NCI-H2107 (cell line): ENCODE measurements at regions not wholly inside any gene's neighbourhood (a gene's known extent, or its start where the extent isn't known, plus 50 kb on each side); places are given as distances from the start of the nearest gene placed in this dataset.

Experiments used
- DNase-seq: peaks from one replicate; lab custom pipeline; 2025; lab: John Stamatoyannopoulos, UW

DNA sequence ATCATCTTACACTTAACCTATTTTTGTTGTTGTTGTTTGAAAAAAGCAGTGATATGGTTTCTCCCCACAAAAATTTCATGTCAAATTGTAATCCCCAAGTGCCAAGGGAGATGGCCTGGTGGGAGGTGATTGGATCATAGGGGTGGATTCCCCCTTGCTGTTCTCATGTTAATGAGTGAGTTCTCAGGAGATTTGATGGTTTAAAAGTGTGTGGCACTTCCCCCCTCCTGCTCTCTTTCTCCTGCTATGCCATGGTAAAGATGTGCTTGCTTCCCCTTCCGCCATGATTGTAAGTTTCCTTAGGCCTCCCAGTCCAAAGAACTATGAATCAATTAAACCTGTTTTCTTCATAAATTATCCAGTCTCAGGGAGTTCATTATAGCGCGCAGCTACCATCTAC is 1362.7 kb upstream of the FAM98A start:
- DNase-seq: no peak

DNA sequence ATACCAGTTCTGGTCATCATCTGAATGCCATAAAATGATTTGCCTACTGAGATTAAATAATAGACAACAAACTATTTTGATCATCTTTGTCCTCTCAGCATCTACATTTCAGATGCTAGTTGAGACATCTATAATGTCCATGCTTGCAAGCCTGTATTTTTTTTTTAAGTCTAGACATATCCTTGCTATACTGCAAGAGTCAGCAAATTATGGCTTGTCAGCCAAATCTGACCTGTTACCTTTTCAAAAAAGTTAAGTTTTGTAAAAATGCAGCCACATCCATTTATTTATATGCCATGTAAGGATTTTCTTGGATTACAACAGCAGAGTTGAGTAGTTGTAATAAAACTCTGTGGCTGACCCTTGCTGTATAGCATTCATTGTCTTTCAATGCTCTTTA is 1355.7 kb upstream of the FAM98A start:
- DNase-seq: no peak

DNA sequence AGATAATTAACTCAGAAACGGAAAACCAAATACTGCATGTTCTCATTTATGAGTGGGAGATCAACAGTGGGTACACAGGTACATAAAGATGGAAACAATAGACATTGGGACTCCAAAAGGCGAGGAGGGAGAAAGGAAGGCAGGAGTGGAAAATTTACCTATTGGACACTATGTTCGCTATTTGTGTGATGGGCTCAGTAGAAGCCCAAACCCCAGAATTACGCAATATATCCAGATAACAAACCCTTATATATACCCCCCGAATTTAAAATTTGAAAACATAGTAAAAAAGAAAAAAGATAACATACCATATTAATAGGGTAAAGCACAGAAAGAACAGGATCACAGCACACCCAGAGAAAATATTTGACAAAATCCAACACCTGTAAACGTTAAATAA is 1351.7 kb upstream of the FAM98A start:
- no peak for DNase-seq

DNA sequence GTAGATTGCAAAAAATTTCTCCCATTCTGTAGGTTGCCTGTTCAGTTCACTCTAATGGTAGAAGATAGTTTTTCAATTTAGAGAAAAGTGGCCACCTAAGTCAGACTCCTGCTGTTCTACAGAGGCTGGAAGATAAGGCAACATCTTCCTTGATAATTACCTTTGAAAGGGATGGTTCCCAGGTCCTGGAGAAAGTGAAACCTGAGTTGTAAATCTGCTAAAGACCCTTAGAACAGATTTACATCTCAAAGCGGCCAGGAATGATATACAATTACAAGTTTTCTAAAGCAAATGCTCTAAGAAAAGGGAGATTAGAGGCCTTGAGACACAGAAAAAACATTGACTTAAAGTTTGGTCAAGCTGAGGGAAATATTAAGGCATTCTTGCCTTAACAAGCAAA is 1350.2 kb upstream of the FAM98A start:
- DNase-seq: no peak

DNA sequence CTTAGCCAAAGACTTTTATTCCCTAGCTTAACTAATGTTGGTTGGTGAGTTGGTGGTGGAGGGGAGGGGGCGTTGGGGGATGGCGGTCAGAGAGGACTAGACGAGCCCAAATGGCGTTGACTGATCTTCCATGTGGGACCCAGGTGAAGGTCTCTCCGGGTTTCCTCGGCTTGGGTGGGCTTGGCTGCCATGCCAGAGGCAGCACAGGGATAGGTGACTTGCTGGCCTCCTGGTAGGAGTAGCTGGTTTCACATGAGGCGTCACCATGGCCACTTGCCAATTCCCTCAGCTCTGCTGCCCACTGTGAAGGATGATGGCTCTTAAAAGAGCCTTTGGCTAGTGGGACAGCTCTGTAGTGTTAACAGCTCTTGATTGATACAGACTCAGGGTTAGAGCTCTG is 1337.0 kb upstream of the FAM98A start:
- DNase-seq: no peak

DNA sequence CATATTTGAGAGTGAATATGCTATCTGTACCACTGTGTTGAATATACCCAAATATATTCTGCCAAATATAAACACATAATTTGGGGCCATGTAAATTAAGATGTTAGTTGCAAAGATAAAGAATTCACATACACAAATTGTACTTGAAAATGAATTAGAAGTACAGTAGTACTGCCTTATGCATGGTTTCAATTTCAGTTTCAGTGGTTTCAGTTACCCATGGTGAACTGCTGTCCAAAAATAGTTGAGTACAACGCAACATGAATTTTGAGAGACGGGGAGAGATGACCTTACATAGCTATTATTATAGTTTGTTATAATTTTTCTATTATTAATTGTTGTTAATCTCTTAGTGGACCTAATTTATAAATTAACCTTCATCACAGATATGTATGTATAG is 1313.0 kb upstream of the FAM98A start:
- no peak for DNase-seq

DNA sequence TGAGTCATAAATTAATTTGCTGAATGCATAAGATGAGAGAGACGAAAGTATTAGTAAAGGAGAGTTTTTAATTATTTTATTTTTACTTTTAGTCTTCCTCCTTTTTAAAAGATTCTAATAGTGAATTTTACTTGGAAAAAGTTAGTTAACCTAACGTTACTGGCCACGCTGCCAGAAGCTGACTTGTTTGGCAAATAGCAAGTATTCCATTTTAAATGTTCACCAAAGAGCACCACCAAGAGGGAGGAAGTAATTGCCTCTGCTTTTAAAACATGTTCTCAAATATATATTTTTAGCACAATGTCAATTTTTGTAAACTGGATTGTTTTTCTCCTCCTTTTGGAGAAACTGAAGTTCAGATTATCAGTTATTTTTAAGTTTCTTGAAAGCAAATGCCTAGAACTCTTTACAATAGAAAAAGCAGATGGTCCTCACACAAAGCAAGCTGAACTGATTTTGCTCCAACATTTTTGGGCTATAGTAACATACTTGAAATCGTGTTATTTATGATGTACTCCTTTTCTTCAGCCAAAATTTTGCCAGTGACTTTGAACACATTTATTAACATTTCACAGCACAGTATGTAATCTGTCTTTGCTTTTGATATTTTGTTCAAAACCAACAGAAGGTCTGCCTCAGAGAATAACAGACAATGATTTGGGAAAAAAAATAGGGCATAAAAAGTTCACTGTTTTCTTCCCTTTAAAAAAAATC is 1311.0 kb upstream of the FAM98A start:
- DNase-seq: no peak

DNA sequence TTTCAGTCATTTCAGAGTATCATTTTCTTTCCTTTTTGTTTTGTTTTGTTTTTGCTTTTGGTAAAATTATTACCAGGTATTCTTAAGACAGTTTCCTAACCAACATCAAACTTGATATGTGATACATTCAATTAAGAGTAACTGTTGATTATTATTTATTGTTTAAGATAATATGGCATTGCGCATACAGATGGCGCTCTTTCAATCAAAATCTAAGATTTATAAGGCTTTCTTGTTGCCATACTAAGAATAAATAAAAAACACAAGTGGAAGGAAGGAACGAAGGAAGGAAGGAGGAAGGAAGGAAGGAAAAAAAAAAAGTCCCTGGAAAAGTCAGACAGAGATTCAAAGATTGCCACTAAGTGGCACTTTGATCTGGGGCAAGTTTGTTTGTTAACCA is 1308.7 kb upstream of the FAM98A start:
- DNase-seq: no peak

DNA sequence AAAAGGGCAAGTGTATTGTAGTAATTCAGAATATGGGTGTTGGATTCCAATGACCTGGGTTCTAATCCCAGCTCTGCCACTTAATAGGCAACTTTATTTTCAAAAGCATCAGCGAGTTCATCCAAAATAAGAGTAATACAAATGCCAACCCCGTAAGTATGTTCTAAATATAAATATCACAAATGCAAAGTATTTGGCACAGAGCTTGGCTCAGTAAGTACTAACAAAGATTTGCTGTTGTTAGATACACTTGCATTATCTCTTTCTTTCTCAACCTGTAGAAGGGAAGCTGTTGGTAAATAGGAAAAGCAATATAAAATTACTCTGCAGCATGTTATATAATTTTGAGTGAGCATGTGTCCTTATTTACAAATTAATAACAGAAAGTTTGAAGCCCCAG is 1302.6 kb upstream of the FAM98A start:
- no peak for DNase-seq

DNA sequence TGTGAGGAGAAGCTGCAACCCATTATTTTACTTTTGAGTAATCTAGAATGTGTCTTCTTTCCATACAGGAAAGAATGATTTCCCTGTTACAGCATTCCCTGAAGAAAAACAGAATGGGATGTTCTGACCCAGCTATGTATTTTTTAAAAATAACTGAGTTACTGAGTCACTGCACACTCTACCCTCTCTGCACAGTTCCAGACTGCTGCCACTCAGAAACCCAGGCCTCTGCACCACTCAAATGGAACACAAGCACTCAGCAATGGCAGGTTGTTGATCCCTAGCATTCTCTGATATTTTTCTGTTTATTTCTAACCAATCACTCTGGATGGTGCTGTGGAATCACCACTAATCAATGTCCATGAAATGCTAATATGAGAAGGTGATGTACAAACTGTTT is 1300.0 kb upstream of the FAM98A start:
- no peak for DNase-seq

DNA sequence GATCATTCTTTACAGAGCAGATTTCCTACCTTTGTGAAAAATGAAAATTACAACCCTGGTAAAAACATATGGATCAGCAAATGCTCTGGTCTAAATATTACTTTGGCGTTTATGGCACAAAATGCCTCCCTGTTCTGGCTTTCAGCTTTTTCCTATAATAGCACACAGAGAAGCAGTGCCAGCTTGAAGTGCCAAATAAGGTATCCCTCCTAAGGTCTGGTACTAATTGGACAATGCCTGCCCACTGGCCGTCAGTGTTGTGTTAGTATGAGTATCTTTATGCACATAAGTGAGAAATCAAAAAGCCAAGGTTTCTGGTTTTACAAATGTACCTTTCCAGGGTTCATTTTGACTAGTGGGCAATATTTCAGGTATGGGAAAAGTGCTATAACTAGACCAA is 1293.7 kb upstream of the FAM98A start:
- no peak for DNase-seq

DNA sequence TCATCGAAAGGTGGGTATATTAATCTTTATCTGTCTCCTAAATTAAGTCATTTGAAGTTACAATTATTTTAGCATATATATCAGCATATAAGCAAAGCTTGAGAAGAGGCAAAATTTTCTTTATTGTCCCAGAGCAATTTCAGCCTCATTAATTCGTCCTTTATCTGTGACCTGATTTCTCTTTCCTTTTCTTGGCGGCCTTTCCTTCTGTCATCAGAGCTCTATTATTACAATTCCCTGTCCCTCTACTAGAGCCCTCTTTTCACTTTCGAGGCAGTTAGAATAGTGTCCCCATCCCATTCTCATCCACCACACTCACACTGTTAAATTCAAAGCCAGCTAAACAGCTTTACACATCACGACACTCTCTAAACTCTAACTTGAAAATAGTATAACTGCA is 1293.2 kb upstream of the FAM98A start:
- no peak for DNase-seq

DNA sequence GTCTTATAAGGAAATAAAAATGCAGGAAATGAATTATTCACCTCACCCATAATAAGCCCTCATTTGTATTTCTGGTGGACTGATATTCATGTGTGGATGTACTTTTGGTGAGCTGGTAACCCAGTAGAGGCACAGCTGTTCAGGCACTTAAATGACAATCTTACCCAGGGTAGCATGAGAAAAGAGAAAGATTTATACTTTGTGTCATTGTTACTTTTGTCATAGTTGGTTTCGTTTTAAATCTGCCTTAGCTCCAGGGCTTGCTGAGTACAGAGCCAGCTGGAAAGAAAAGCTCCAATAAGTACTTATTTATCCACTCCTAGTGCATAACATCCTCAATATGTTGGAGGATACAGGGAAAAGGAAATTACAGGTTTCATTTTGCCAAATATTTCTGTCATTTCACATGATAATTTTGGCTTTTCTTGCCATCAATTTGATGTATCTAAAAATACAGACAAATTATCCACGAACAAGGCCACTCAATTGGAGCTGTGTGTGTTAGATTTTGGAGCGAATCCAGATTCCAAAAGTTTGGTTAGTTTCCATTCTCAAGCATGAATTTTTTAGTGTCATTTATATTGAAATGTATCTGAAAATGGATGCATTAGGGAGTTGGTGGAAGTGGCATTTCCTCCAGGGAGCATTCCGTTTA is 1276.1 kb upstream of the FAM98A start:
- no peak for DNase-seq

DNA sequence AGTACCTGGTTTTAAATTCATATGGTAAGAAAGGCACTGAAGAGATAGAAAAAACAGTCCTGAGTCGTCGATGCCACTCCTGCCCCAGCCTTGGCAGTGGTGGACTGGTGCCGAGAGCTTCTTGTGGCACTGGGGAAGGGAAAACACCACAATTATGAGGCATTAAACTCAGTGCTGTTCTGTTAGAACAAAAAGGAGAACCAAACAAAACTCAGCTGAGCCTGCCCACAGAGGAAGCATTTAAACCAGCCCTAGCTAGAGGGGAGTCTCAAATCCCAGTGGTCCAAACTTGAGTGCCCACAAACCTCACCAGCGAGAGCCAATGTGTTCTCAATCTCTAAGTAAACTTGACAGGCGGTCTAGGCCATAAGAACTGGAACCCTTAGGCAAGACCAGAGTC is 1254.5 kb upstream of the FAM98A start:
- DNase-seq: no peak

DNA sequence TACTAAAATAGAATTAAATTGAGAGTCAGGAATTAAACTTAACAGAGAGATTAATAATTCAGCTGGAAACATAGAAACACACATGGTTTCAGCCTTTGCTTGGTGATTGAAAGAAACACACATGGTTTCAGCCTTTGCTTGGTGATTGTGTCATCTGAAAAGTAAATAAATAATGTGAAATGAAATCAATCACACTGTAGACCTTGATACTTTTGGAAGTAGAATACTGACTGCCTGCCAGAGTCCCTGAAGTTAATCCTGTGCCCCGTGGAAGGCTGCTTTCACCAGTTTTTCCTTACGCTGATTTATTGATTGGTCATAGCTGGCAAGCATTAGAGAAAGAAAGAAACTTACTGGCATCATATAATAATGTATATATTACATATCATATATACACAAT is 1252.7 kb upstream of the FAM98A start:
- no peak for DNase-seq

DNA sequence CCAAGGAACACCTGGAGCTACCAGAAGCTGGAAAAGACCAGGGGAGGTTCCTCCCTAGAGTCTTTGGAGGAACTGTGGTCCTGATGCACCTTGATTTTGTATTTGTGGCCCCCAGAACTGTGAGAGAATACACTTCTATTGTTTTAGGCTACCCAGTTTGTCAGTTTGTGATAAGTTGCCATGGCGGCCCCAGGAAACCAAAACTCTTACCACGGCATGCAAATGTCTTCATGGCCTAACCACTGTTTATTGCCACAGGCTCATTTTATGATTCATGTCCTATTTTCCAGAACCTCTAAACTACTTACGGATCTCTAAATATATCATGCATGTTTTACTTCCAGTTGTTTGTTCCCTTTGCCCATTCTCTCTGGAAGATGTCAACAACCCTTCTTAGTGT is 1250.7 kb upstream of the FAM98A start:
- DNase-seq: no peak

DNA sequence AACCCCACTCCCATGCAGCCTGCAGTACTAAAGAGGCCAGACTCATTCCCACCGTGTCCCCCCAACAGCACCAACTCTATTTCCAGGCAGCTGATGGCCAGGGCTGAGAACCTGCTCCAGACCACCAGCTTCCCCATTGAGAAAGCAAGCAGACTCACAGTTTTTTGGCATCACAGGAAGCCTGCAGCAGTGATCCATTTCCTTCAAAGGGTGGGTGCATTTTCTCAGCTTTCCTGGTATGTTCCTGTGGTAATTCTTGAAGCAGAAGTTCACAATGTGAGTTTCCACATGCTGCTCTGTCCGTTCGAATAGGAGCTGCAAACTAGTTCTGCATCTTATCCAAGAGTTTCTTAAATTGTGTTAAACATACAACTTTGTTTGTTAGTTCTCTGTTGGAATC is 1249.6 kb upstream of the FAM98A start:
- DNase-seq: no peak

DNA sequence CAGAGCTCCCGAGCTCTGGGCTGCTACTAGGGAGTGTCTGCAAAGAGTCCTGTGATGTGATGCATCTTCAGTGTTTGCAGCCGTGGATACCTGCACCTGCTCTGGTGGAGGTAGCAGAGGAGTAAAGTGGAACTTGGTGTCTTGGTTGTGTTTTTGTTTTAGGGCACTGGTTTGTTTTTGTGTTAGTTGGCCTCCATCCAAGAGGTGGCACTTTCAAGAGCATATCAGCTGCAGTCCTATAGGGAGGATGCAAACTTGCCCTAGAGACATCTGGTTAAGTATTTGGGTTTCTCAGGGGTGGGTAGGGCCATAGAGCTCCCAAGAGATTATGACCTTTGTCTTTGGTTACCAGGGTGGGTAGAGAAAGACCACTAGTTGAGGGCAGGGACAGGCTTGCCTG is 1249.0 kb upstream of the FAM98A start:
- DNase-seq: no peak

DNA sequence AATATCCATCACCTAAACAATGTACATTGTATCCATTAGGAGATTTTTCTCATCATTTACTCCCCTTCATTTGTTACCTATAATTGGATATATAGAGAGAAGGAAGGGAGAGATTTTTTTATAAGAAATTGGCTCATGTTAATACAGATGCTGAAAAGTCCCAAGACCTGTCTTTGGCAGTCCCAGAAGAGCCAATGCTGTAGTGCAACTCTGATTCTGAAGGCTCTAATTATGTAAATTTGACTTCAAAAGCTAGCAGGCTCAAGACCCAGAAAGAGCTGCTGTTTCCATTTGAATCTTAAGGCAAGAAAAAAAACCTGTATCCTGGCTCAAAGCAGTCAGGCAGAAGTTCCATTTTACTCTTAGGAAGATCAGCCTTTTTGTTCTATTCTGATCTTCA is 1245.5 kb upstream of the FAM98A start:
- no peak for DNase-seq

DNA sequence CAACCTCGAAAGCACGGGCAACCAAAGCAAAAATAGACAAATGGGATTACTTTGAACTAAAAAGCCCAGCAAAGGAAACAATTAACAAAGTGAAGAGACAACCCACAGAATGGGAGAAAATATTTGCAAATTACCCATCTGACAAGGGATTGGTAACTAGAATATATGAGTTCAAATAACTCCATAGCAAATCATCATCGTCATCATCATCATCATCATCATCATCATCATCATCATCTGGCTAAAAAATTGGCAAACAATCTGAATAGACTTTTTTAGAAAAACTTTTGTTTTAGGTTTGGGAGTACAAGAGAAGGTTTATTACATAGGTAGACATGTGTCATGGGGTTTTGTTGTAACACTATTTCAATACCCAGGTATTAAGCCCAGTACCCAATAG is 1239.3 kb upstream of the FAM98A start:
- no peak for DNase-seq

DNA sequence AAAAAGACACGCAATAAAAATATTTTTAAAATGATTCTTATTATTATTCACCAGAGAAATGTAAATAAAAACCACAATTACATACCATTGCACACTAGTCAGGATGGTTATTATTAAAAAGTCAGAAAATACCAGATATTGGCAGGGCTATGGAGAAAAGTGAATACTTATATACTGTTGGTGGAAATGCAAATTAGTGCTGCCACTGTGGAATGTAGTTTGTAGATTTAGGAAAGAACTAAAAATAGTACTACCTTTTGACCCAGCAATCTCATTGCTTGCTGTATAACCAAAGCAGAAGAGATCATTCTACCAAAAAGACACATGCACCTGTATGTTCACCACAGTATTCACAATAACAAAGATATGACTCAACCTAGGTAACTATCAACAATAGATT is 1237.3 kb upstream of the FAM98A start:
- no peak for DNase-seq

DNA sequence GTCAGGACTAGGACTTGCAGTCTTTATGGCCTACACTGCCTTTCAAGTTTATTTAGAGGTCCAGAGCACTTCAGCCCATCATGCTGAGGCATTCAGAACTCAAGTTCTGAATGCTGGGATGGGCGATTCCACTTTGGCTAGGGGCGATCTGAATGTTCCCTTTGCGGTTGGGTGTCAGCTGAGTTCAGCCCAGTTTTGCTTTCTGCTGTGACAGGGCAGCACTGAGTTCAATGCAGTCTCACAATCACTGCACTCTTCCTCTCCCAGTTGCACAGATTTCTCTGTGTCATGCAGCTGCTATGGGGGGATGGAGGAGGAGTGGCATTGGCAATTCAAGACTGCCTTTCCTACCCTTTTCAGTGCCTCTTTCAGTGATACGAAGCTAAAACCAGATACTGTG is 1232.0 kb upstream of the FAM98A start:
- DNase-seq: no peak

DNA sequence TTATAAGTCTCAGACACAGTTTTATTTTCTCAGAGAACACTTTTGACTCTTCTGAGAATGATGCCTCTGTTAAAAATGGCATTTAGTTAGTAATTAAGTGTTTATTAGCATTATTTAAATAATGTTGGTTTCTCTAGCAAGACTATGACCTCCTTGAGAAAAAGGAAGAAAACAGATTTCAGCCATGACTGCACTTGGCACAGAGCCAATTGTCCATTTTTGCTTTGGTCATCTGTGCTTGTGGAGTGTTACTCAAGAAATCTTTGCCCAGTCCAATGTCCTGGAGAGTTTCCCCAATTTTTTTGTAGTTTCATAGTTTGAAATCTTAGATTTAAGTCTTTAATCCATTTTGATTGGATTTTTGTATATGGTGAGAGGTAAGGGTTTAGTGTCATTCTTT is 1229.4 kb upstream of the FAM98A start:
- no peak for DNase-seq

DNA sequence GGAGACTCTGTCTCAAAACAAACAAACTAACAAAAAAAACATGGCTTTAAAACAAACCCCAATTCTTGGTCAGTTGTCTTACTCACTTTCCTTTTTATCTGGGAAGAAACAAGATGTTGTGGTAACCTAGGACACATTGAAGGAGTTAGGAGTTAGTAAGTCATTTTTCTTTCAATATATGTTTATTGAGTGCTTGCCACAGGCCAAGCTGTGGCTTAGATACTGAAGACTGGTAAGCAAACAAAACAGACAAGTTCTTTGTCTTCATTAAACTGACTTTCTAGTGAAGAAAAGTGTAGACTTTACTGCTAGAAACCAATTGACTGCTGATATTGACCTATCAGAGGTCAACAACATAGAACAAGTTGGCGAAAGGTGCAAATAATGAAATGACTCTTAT is 1228.3 kb upstream of the FAM98A start:
- no peak for DNase-seq
